Bone marrow (tissue), 2 donors: ENCODE measurements at regions not wholly inside any gene's neighbourhood (a gene's known extent, or its start where the extent isn't known, plus 50 kb on each side); places are given as distances from the start of the nearest gene placed in this dataset.

Source experiments
- DNase-seq, 2 donors: peaks; one replicate each; lab custom pipeline; 2025; lab: John Stamatoyannopoulos, UW

DNA sequence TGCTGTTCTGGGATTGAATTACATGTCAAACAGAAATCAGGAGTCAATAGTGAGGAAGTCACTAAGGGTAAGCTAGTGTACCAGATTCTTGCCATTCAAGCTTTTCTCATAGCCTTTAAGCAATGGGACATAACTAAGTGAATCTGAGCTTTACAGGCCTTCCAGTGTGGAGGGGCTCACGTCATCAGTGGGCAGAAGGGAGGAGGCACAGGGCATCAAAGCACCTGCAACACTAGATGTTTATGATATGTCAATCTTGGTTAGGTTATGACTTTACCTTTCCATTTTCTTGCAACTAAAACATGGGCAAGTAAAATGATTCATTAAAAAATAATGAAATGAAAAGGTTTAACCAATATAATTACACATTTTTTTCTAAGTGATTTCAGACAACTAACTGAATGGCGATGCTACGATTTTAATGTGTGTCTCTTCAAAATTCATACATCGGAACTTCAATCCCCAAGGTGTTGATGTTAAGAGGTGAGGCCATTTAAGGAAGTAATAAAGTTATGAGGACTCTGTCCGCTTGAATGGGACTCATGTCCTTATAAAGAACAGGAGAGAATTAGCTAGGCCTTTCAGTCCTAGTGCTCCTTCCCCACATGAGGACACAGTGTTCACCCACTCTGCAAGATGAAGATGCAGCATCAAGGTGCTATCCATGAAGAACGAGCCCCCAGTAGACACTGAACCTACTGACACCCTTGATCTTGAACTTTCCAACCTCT lies 1169.2 kb upstream of the NXPH2 start:
- DNase-seq: no peak

DNA sequence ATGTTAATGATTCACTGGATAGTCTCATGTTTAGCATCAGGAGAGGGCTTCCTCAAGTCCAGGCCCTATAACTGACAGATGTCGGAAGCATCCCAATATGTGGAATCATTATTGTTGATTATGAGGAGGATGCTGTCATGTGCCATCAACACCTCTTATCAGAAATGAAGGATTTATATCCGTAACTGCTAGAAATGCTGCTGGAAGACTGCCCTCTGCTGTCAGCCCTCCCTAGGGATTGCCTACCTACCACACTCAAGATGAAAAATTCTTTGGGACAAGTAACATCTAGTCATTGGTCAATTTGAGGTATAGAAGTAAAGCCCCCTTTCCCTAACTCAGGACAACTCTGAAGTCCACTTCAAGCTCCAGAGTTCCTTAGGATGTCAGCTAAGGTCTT lies 1166.5 kb upstream of the NXPH2 start:
- no peak for DNase-seq

DNA sequence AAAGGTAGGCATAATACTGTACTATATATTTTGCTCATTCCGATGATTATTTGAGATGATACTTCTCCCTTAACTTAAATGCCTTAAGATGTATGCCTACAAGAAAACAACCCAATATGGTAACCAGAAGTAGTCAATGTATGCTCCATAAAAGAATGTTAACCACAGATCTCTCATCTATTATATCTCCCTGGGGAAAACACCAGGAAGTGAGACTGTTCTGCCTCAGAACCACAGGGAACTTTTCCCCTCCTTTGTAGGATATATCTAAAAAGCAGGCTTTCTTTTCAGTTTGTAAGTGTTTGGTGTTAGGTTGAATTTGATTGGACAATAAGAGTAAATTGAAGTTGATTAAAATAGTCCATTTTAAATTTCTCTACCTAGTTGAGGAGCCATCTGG lies 1160.5 kb upstream of the NXPH2 start:
- no peak for DNase-seq

DNA sequence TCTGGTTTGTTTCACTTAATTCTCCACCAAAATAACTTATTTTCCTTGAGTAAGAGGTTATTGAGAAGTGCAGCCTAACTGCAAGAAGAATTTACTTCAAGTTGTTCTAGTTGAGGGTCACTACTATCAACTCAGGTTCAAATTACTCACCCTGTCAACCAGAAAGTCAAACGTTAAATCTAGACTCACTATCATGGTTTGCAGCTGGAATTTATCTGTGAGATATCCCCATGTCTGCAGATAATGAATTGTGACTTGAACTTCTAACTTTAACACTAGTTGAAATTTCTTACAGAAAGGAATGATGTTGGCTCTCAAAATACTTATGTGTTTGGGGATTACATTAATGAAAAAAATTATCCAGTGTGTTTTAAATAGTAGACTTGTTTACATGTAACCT lies 1145.7 kb upstream of the NXPH2 start:
- no peak for DNase-seq

GRCh38 chr2:139924070-139924469 lies 1143.9 kb upstream of the NXPH2 start:
- no peak for DNase-seq

- DNase-seq: no peak
These were observed 1138.8 kb upstream of the NXPH2 start for GRCh38 chr2:139918982-139919381.

DNA sequence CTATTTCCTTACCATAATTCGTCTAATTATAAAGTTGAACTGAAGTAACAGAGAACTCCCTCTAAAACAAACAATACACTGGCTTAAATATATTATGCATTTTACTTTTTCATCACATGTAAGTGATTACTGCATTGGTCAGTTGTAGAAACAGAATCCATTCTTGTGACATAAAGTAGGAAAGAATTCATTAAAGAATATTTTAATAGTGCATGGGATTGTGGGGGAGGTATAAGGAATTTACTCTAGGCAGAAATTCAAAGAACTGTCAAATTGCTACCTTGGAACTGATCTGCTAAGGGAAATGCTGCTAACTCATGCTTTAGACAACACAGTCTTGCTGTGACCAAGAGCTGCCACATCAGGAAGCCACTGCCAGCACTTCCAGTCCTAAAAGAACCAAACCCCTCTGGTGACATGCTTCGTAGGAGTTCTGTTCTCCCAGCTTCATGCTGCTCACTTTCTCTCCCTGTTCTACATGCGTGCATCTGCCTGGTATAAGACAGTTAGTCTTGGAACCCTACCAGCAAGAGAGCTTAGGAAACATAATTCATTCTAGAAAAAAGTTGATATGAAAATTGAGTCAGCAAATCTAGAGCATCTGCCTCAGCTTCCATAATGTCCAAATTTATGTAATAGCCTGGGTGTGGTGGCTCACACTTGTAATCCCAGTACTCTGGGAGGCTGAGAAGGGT lies 1137.6 kb upstream of the NXPH2 start:
- DNase-seq: no peak

DNA sequence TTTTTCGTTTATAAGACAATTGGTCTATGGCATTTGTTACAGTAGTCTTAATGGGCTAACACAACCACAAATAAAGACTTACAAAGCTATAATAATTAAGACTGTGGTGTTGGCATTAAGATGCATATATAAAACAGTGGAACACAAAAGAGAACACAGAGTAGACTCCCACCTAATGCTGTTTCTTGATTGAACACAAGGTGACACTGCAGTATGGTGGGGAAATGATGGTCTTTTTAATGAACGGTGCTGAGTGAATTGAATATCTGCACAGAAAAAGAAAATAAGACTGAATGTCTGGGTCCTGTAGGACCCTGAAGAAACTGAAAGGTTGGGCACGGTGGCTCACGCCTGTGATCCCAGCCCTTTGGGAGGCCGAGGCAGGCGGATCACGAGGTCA lies 1136.6 kb upstream of the NXPH2 start:
- no peak for DNase-seq

DNA sequence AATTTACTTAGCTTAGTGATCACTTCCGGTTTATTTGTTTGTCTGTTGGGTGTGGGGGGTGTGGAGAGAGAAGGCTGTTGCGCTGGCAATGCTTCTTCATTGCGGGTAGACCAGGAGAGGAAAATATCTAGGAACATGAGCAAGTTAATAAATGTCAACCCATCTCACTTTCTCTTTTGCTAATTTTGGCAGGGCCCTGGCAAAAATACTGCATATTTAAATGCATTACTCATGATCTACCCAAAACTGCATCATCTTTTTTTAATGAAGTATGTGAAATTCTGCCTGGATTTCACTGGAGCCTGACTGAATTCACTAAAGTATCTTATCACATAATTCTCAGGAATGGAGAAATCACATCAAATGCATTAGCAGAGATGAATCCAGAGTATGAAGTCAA lies 1131.0 kb upstream of the NXPH2 start:
- DNase-seq: no peak

DNA sequence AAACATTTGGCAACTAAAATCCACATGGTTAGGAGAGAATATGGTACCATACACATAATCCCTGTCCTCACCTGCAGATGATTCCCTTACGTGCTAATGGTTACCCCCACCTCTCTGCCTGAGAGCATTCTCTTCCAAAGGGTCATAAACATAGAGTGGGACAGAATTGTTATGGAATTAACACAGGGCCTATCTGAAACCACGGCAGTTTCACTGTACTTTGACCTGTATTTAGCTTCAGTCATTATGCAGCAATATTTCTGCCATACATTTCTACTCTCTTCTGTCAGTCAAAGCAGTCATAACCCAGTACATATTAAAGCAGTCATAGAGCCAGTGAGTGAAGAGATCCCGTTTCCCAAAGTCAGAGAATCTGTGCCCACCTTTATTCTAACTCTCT lies 1128.9 kb upstream of the NXPH2 start:
- DNase-seq: no peak

GRCh38 chr2:139905624-139906023 lies 1125.4 kb upstream of the NXPH2 start:
- DNase-seq: no peak

GRCh38 chr2:139891636-139892035 lies 1111.4 kb upstream of the NXPH2 start:
- no peak for DNase-seq

DNA sequence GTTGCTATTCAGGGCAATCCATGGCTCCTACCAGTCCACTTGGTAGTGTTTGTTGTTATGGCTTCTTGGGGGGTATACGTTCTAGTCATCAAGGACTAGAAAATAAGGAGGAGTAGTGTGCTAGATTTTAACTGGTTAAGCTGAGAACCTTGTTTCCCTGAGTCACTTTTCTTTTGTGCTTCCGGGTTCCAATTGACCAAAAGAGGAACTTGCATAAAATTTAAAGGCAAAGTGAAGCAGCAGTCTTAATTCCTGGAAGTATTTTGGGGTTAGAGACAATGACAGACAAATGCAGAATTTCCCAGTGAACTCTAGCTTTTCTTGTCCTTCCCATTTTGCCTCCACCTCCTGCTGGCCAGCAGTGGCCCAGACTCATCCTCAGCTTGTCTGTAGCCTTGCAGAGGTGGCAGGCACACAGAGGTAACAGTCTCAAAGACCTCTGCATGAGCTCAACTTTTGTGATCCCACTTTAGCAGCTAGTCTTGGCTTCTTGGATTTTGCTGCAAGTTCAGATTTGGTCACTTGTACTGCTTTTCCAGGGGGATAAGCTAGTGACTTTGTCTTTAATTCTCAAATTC lies 1105.8 kb upstream of the NXPH2 start:
- no peak for DNase-seq

DNA sequence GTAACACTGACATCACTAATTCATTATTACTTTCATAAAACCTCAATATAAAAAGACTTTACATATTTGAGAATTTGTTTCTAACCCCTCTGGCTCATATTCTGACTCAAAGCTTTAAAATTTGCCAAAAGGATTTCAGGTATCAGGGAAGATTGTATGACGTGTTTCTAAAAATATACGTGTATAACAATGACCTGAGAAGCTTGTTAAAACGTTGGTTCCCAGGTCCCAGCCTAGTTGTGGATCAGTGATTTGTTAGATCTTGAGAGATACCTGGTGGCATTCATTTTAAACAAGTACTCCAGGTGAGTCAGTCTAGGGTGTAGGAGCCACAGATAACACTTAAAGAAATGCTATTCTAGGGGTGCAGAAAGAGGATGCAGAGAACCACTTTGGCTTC lies 1096.8 kb upstream of the NXPH2 start:
- no peak for DNase-seq

DNA sequence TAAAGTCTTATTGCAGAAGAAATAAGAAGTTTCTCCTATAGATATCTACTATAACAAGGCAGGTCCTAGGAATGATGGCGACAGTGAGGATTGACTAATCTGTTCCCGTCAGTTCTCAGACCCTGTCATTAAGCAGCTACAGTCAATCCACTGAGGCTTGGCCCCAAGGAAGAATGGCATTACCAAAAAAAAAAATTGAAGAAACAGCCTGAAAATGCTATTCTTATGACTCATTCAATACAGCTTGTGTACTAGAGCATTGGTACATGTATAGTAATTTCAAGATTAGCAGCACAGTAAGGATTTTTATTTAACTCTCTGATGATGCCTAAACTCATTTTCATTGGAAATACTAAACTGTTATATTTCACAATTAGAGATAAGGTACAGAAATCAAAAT lies 1096.1 kb upstream of the NXPH2 start:
- DNase-seq: no peak

GRCh38 chr2:139872503-139872902 lies 1092.3 kb upstream of the NXPH2 start:
- DNase-seq: no peak

GRCh38 chr2:139872032-139872431 lies 1091.8 kb upstream of the NXPH2 start:
- no peak for DNase-seq

GRCh38 chr2:139867601-139868226 lies 1087.5 kb upstream of the NXPH2 start:
- DNase-seq: no peak

DNA sequence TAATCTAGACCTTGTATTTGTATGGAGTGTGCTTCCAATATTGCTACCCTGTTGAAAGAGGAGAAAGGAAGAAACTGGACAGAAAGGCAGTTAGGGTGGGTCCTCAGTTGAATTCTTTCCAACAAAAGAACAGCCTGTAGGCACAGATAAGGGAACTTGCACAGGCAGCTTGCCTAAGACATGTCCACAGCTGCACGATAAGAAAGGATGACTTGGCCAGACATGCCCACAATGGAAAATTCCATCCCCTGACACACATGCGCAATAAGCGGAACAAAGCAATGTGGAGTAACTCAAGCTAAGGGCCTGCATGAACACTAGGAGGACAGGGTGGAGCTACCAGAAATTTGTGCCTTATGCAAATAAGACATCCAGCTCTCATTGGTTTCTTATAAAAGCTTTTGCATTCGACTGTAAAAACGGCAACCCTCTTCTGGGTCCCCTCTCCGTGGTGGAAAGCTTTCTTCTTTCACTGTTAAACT lies 1084.7 kb upstream of the NXPH2 start:
- no peak for DNase-seq

GRCh38 chr2:139854769-139855483 lies 1074.7 kb upstream of the NXPH2 start:
- no peak for DNase-seq

GRCh38 chr2:139850254-139850890 lies 1070.2 kb upstream of the NXPH2 start:
- no peak for DNase-seq

DNA sequence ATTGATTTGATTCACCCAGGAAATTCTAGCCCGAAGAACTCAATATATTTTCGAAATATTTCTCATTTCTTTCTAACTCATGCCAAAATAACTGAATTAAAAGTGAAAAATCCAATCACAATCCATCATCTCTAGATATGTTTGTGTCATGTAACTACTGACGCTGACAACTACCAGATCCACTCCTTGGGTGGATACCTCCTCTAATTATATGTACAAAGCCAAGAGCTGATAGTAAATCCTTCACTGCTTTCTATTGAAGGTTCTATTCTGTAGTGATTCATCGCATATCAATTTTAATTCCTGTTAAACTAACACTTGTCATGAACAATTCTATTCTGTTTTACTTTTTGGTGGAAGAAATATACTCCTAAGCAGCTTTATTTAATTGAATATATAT lies 1056.6 kb upstream of the NXPH2 start:
- DNase-seq: no peak
